DND-41 (cell line): ENCODE measurements at regions not wholly inside any gene's neighbourhood (a gene's known extent, or its start where the extent isn't known, plus 50 kb on each side); places are given as distances from the start of the nearest gene placed in this dataset.

Source experiments
- ATAC-seq: fragments of 200-7000 bp; cut with Tn5 transposase; 3 replicates; pipeline ENCODE4 v1.9.1; 2021; ENCODE audit warnings: low read depth; ENCODE audit not compliant: insufficient read depth
- DNase-seq: peaks from one replicate; pipeline ENCODE4 v3.0.0-alpha.2; 2020
- H2AFZ ChIP-seq: 2 replicates; pipeline ENCODE4 v1.6.0; 2012; ENCODE audit warnings: low read depth, low read length
- H3K27ac ChIP-seq: 2 replicates; pipeline ENCODE4 v1.5.1; 2012; ENCODE audit warnings: low read length, inconsistent platforms
- H3K27me3 ChIP-seq: fragments of 200-600 bp; sonication (generic); 2 replicates; pipeline ENCODE4 v1.6.0; 2012; ENCODE audit warnings: low read length, mild to moderate bottlenecking, inconsistent platforms; ENCODE audit not compliant: insufficient read depth, poor library complexity
- H3K36me3 ChIP-seq: 2 replicates; pipeline ENCODE4 v1.5.1; 2012; ENCODE audit warnings: low read length, inconsistent platforms; ENCODE audit not compliant: insufficient read depth
- H3K4me1 ChIP-seq: 2 replicates; pipeline ENCODE4 v1.5.1; 2012; ENCODE audit warnings: mild to moderate bottlenecking, low read length; ENCODE audit not compliant: insufficient read depth
- H3K4me2 ChIP-seq: 2 replicates; pipeline ENCODE4 v1.6.0; 2012; ENCODE audit warnings: mild to moderate bottlenecking, moderate library complexity, low read length, inconsistent platforms; ENCODE audit not compliant: insufficient read depth
- H3K4me3 ChIP-seq, 2 experiments: fragments of 200-600 bp in 1 of 2; shearing (Covaris generic) in 1 of 2; 2 replicates each; pipeline ENCODE4 v1.5.1; 2012 to 2016; ENCODE audit warnings: inconsistent platforms in 2 of 2, low read length in 2 of 2, mild to moderate bottlenecking in 2 of 2, low read depth in 1 of 2, moderate library complexity in 1 of 2
- H3K79me2 ChIP-seq: 2 replicates; pipeline ENCODE4 v1.6.0; 2012; ENCODE audit warnings: low read length, inconsistent platforms; ENCODE audit not compliant: insufficient read depth
- H3K9ac ChIP-seq: 2 replicates; pipeline ENCODE4 v1.6.0; 2012; ENCODE audit warnings: low read depth, mild to moderate bottlenecking, inconsistent platforms, low read length, moderate library complexity
- H3K9me3 ChIP-seq: 2 replicates; pipeline ENCODE4 v1.5.1; 2012; ENCODE audit warnings: low read length, moderate library complexity, mild to moderate bottlenecking, inconsistent platforms; ENCODE audit not compliant: insufficient read depth, severe bottlenecking
- H4K20me1 ChIP-seq: 2 replicates; pipeline ENCODE4 v1.6.0; 2012; ENCODE audit warnings: low read length; ENCODE audit not compliant: insufficient read depth
- CTCF ChIP-seq: IDR thresholded peaks from 2 replicates; pipeline ENCODE4 v1.5.1; 2012; ENCODE audit warnings: borderline replicate concordance, low read length, moderate library complexity, mild to moderate bottlenecking; ENCODE audit not compliant: poor library complexity, severe bottlenecking; ENCODE audit errors: extremely low read depth
- EZH2 ChIP-seq: IDR thresholded peaks from 3 replicates; pipeline ENCODE4 v1.6.1; 2012; ENCODE audit warnings: borderline replicate concordance, low read depth, mild to moderate bottlenecking, moderate library complexity, low read length, inconsistent platforms; ENCODE audit not compliant: severe bottlenecking

- Histone ChIP-seq H3K27me3 (no peaks in the 10 kb centered on the region), H3K4me1 (no peaks in the 10 kb centered on the region), H3K9ac (no peak overlapping the region), H4K20me1 (no peaks in the 10 kb centered on the region), H3K36me3 (no peaks in the 10 kb centered on the region), H3K4me2 (no peak overlapping the region), H3K9me3 (no peaks in the 10 kb centered on the region), H2AFZ (no peak overlapping the region), H3K27ac (no peak overlapping the region), H3K79me2 (no peaks in the 10 kb centered on the region), H3K4me3 (no peak overlapping the region)
- ATAC-seq: no peak
- TF ChIP-seq EZH2 (no peak), CTCF (no peak)
- no peak for DNase-seq
These were observed 501.3 kb upstream of the AADAT start for GRCh38 chr4:170591076-170591475.

GRCh38 chr4:170589597-170590191 lies 499.9 kb upstream of the AADAT start:
- Histone ChIP-seq H2AFZ (no peak overlapping the region), H3K79me2 (no peaks in the 10 kb centered on the region), H3K27me3 (no peaks in the 10 kb centered on the region), H3K4me1 (no peaks in the 10 kb centered on the region), H3K4me3 (no peak overlapping the region), H4K20me1 (no peaks in the 10 kb centered on the region), H3K27ac (no peak overlapping the region), H3K9me3 (no peaks in the 10 kb centered on the region), H3K4me2 (no peak overlapping the region), H3K36me3 (no peaks in the 10 kb centered on the region), H3K9ac (no peak overlapping the region)
- DNase-seq: no peak
- no peak for ATAC-seq
- TF ChIP-seq CTCF (peak; percentile 32), EZH2 (no peak)

GRCh38 chr4:170581969-170582368 lies 492.2 kb upstream of the AADAT start:
- no peaks in the 10 kb centered on the region for H3K79me2 ChIP-seq
- H3K4me1 ChIP-seq: no peaks in the 10 kb centered on the region
- H4K20me1 ChIP-seq: no peaks in the 10 kb centered on the region
- TF ChIP-seq CTCF (no peak), EZH2 (no peak)
- H3K4me3 ChIP-seq: no peak overlapping the region
- no peaks in the 10 kb centered on the region for H3K27me3 ChIP-seq
- ATAC-seq: no peak
- no peaks in the 10 kb centered on the region for H3K9me3 ChIP-seq
- no peak overlapping the region for H2AFZ ChIP-seq
- H3K36me3 ChIP-seq: no peaks in the 10 kb centered on the region
- DNase-seq: no peak
- no peak overlapping the region for H3K9ac ChIP-seq
- no peak overlapping the region for H3K4me2 ChIP-seq
- H3K27ac ChIP-seq: no peak overlapping the region

- TF ChIP-seq CTCF: no peak
- no peak for TF ChIP-seq EZH2
- Histone ChIP-seq H2AFZ (no peak overlapping the region), H3K4me2 (no peak overlapping the region), H3K27me3 (no peaks in the 10 kb centered on the region), H3K4me3 (no peak overlapping the region), H3K36me3 (no peaks in the 10 kb centered on the region), H3K9ac (no peak overlapping the region), H3K79me2 (no peaks in the 10 kb centered on the region), H3K27ac (no peak overlapping the region), H4K20me1 (no peaks in the 10 kb centered on the region), H3K9me3 (no peaks in the 10 kb centered on the region), H3K4me1 (no peaks in the 10 kb centered on the region)
- ATAC-seq (no peak), DNase-seq (no peak)
These were observed 491.6 kb upstream of the AADAT start for GRCh38 chr4:170581322-170581721.
